C4-2B (cell line): ENCODE measurements at regions not wholly inside any gene's neighbourhood (a gene's known extent, or its start where the extent isn't known, plus 50 kb on each side); places are given as distances from the start of the nearest gene placed in this dataset.

Experiments used
- CTCF ChIP-seq: fragments of 450-650 bp; conservative IDR thresholded peaks from 2 replicates; pipeline ENCODE4 v1.5.1; 2017; ENCODE audit warnings: mild to moderate bottlenecking
- ZFX ChIP-seq: fragments of 450-650 bp; IDR thresholded peaks from 2 replicates; pipeline ENCODE4 v1.6.1; 2017

GRCh38 chr2:129781749-129782632 lies 197.5 kb upstream of the RAB6C start:
- TF ChIP-seq CTCF, result no peak
- no peak for TF ChIP-seq ZFX
